Fibroblast of lung (primary cell): ENCODE measurements at regions not wholly inside any gene's neighbourhood (a gene's known extent, or its start where the extent isn't known, plus 50 kb on each side); places are given as distances from the start of the nearest gene placed in this dataset.
A peak's percentile ranks its signal among the peaks of the same experiment; 100 is the strongest.

Experiments used
- DNase-seq, 2 donors: peaks; one replicate each; pipeline versions ENCODE4 v3.0.0 to v3.0.0-alpha.2; 2010; ENCODE audit warnings: low read depth in 2 of 2
- H2AFZ ChIP-seq: 2 replicates; pipeline ENCODE4 v1.5.1; 2012; ENCODE audit warnings: low read length, control low read depth, inconsistent platforms
- H3K27ac ChIP-seq: 2 replicates; pipeline ENCODE4 v1.5.1; 2011; ENCODE audit warnings: low read length, control low read depth; ENCODE audit not compliant: insufficient read depth
- H3K27me3 ChIP-seq: 2 replicates; pipeline ENCODE4 v1.5.1; 2011; ENCODE audit warnings: mild to moderate bottlenecking, low read length; ENCODE audit not compliant: control insufficient read depth, insufficient read depth
- H3K36me3 ChIP-seq: 2 replicates; pipeline ENCODE4 v1.5.1; 2011; ENCODE audit warnings: low read length; ENCODE audit not compliant: control insufficient read depth, insufficient read depth
- H3K4me1 ChIP-seq: 2 replicates; pipeline ENCODE4 v1.5.1; 2011; ENCODE audit warnings: low read length; ENCODE audit not compliant: control insufficient read depth, insufficient read depth; ENCODE audit errors: extremely low read depth
- H3K4me2 ChIP-seq: 2 replicates; pipeline ENCODE4 v1.5.1; 2011; ENCODE audit warnings: low read length, control low read depth; ENCODE audit not compliant: insufficient read depth; ENCODE audit errors: extremely low read depth
- H3K4me3 ChIP-seq, 4 experiments: fragments of 200-600 bp in 1 of 4; sonication (generic) in 1 of 4; replicated peaks in 1 of 4; 2 replicates each; pipeline ENCODE4 v1.5.1; 2011 to 2016; ENCODE audit warnings: low read length in 4 of 4, low read depth in 3 of 4, mild to moderate bottlenecking in 3 of 4, control low read depth in 2 of 4, inconsistent platforms in 1 of 4, mixed read lengths in 1 of 4; ENCODE audit not compliant: insufficient read depth in 1 of 4; ENCODE audit errors: control extremely low read depth in 1 of 4
- H3K79me2 ChIP-seq: 2 replicates; pipeline ENCODE4 v1.5.1; 2012; ENCODE audit warnings: mild to moderate bottlenecking, low read length, inconsistent platforms; ENCODE audit not compliant: control insufficient read depth, insufficient read depth
- H3K9ac ChIP-seq: 2 replicates; pipeline ENCODE4 v1.5.1; 2011; ENCODE audit warnings: mild to moderate bottlenecking, low read length, control low read depth; ENCODE audit not compliant: insufficient read depth
- H3K9me3 ChIP-seq: 2 replicates; pipeline ENCODE4 v1.5.1; 2012; ENCODE audit warnings: low read depth, low read length; ENCODE audit not compliant: control insufficient read depth, insufficient read depth
- H4K20me1 ChIP-seq: 2 replicates; pipeline ENCODE4 v1.5.1; 2011; ENCODE audit warnings: low read length; ENCODE audit not compliant: control insufficient read depth, insufficient read depth; ENCODE audit errors: extremely low read depth
- CTCF ChIP-seq, 2 donors: IDR thresholded peaks in 1 of 2; conservative IDR thresholded peaks in 1 of 2; 1 replicate in 1 of 2; 2 replicates in 1 of 2; pipeline ENCODE4 v1.5.1; 2011 to 2012; ENCODE audit warnings: low read length in 2 of 2, control low read depth in 1 of 2, inconsistent platforms in 1 of 2, low read depth in 1 of 2, mild to moderate bottlenecking in 1 of 2
- EZH2 ChIP-seq: IDR thresholded peaks from 2 replicates; pipeline ENCODE4 v1.5.1; 2012; ENCODE audit warnings: low read length, control low read depth, mild to moderate bottlenecking; ENCODE audit errors: missing control alignments

- H3K9ac ChIP-seq = no peak overlapping the region
- H3K4me2 ChIP-seq = peak overlapping the region; percentile 64
- H3K27ac ChIP-seq = no peak overlapping the region
- peak; percentile 81 to 86 for DNase-seq
- H3K4me1 ChIP-seq = peaks cover 3% of the 10 kb centered on the region
- TF ChIP-seq CTCF (conservative IDR thresholded peaks at IDR 0.05 in 1 of 2, IDR thresholded peaks at IDR 0.05 in 1 of 2; ENCODE audit: low read depth in 1 of 2, low read length in 2 of 2) = no peak
- no peak for TF ChIP-seq EZH2
- no peaks in the 10 kb centered on the region for H3K27me3 ChIP-seq
- H2AFZ ChIP-seq = no peak overlapping the region
- no peaks in the 10 kb centered on the region for H3K36me3 ChIP-seq
- no peaks in the 10 kb centered on the region for H4K20me1 ChIP-seq
- H3K9me3 ChIP-seq = no peaks in the 10 kb centered on the region
- H3K4me3 ChIP-seq = peak overlapping the region in 1 of 4 experiments; percentile 3
- no peaks in the 10 kb centered on the region for H3K79me2 ChIP-seq
Measured at GRCh38 chr7:13017333-13017857, 330.0 kb downstream of the ARL4A start.

GRCh38 chr7:13017881-13018280 lies 330.4 kb downstream of the ARL4A start:
- H3K4me2 ChIP-seq = peak overlapping the region; percentile 37

More at GRCh38 chr7:13017881-13018280, 330.4 kb downstream of the ARL4A start:
- TF ChIP-seq EZH2 = no peak
- no peak for TF ChIP-seq CTCF (conservative IDR thresholded peaks at IDR 0.05 in 1 of 2, IDR thresholded peaks at IDR 0.05 in 1 of 2; ENCODE audit: low read depth in 1 of 2, low read length in 2 of 2)
- H3K9ac ChIP-seq = no peak overlapping the region
- H3K79me2 ChIP-seq = no peaks in the 10 kb centered on the region
- H3K4me3 ChIP-seq = peak overlapping the region in 1 of 4 experiments; percentile 3
- no peaks in the 10 kb centered on the region for H3K9me3 ChIP-seq
- H3K27me3 ChIP-seq = no peaks in the 10 kb centered on the region
- peak in 1 of 2 donors; percentile 19 for DNase-seq
- H3K27ac ChIP-seq = no peak overlapping the region
- no peak overlapping the region for H2AFZ ChIP-seq
- no peaks in the 10 kb centered on the region for H4K20me1 ChIP-seq
- H3K36me3 ChIP-seq = no peaks in the 10 kb centered on the region
- H3K4me1 ChIP-seq = peaks cover 3% of the 10 kb centered on the region
